ENCODE measurements at regions not wholly inside any gene's neighbourhood (a gene's known extent, or its start where the extent isn't known, plus 50 kb on each side); places are given as distances from the start of the nearest gene placed in this dataset.

DNA sequence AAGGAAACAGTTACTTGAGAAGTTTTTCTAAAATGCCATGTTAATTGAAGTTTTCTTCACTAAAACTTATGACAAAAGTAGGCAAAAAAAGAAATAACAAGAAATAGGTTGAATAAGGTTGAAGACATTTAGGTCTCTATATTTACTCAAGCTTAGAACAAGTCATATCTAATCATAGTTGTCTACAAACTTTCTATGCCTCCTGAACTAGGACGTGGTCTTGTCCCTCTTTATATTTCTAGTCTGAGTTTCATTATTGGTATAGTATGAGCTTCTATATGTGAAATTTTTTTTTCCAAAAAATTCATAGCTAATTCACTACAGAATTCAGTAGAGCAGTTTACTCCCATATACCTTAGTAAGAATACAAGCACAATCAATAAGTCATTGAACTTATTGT is 836.4 kb downstream of the SLITRK6 start:
- no peak overlapping the region for H3K27ac ChIP-seq
- ATAC-seq (no peak), DNase-seq (no peak)
- intact Hi-C loops (cut with DNase I): no loop called here
- WGBS, 4 donors: 43 to 62% (median 46%) methylated on average over 1 of the region's 1 CpG
- no peaks in the 10 kb centered on the region for H3K36me3 ChIP-seq
- no peak overlapping the region for H3K4me3 ChIP-seq
- no peaks in the 10 kb centered on the region for H3K9me3 ChIP-seq
- H3K27me3 ChIP-seq: no peaks in the 10 kb centered on the region
- H3K4me1 ChIP-seq: no peaks in the 10 kb centered on the region
- TF ChIP-seq, protein P1, sequence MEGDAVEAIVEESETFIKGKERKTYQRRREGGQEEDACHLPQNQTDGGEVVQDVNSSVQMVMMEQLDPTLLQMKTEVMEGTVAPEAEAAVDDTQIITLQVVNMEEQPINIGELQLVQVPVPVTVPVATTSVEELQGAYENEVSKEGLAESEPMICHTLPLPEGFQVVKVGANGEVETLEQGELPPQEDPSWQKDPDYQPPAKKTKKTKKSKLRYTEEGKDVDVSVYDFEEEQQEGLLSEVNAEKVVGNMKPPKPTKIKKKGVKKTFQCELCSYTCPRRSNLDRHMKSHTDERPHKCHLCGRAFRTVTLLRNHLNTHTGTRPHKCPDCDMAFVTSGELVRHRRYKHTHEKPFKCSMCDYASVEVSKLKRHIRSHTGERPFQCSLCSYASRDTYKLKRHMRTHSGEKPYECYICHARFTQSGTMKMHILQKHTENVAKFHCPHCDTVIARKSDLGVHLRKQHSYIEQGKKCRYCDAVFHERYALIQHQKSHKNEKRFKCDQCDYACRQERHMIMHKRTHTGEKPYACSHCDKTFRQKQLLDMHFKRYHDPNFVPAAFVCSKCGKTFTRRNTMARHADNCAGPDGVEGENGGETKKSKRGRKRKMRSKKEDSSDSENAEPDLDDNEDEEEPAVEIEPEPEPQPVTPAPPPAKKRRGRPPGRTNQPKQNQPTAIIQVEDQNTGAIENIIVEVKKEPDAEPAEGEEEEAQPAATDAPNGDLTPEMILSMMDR (IDR thresholded peaks at IDR 0.05): no peak
- TF ChIP-seq POLR2A (IDR thresholded peaks at IDR 0.05): no peak

DNA sequence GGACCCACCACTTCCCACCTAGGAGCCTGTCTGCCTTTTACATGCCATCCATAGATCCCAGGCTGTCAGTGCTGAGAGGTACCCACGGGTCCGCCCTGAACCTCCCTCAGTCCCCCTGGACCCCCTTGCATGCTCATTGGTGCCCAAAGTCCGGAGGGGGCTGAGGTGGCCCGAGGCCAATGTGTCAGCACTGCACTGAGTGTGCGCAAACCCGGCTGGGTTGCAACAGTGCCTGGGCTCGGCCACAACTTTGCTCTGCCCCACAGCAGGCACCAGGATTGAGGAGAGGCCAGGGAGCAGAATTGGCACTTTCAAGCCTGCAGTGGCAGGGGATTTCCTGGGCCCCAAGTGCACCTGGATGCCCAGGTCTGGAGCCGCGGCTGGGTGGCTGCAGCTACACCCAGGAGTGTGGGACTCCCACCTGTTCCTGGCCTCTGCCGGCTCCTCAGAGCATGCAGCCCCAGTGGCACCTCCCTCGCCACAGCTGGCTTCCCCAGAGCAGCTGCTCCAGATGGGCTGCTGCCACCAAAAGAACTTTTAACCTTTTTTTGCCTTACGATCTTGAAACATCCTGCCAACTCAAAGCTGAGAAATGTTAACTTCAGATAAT is 837.0 kb downstream of the SLITRK6 start:
- intact Hi-C loops (cut with DNase I): no loop called here
- 72 to 83% (median 79%) methylated on average over 11 to 12 of the region's 12 CpGs for WGBS, 4 donors

DNA sequence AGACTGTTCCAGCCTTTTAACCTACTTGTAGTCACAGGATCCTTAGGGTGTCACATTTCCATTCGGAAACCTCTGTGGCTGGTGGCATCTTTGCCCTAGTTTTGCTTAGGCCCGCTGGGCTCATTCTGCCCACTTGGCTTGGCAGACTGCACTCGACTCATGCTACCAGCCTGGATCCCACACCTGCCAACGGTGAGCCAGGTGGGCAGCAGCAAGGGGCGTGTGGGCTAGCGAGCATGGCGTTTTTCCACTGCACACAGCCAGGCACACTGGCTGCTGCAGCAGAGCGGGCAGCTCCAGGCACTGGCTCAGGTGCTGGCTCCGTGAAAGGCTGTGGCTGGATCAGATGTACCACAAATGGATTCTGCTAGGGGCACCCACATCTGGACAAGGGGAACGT is 838.2 kb downstream of the SLITRK6 start:
- no peak for ATAC-seq
- Histone ChIP-seq H3K27ac (no peak overlapping the region), H3K36me3 (no peaks in the 10 kb centered on the region), H3K4me1 (no peaks in the 10 kb centered on the region), H3K4me3 (no peak overlapping the region), H3K9me3 (no peaks in the 10 kb centered on the region), H3K27me3 (no peaks in the 10 kb centered on the region)
- WGBS, 4 donors: 83 to 92% (median 89%) methylated on average over 8 to 10 of the region's 10 CpGs
- no peak for DNase-seq
- TF ChIP-seq POLR2A (IDR thresholded peaks at IDR 0.05): no peak
- TF ChIP-seq, protein P1 (IDR thresholded peaks at IDR 0.05): no peak
- intact Hi-C loops (cut with DNase I): no loop called here

More for the DNA sequence above, 837.0 kb downstream of the SLITRK6 start:
- ATAC-seq (no peak), DNase-seq (peak in 1 of 5 donors; percentile 48)
- Histone ChIP-seq H3K36me3 (no peaks in the 10 kb centered on the region), H3K27ac (no peak overlapping the region), H3K4me3 (no peak overlapping the region), H3K27me3 (no peaks in the 10 kb centered on the region), H3K9me3 (no peaks in the 10 kb centered on the region), H3K4me1 (no peaks in the 10 kb centered on the region)
- TF ChIP-seq, protein P1 (IDR thresholded peaks at IDR 0.05): no peak
- TF ChIP-seq POLR2A (IDR thresholded peaks at IDR 0.05): no peak

DNA sequence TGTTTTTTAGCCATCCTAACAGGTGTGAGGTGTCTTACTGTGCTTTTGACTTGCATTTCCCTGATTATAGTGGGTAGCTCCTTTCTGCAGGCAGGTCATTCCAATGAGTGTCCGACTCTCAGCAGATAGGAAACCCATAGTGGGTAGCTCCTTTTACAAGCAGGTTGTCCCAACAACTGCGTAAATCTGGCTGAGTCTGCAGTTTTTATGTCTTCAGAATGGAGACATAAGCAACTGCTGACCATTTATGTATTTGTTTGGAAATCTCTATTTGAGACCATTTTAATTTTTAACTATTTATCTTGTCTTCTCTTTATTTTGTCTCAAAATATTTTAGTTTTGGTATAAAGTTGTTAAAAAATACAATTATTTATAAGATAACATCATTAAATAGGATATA is 839.4 kb downstream of the SLITRK6 start:
- Histone ChIP-seq H3K36me3 (no peaks in the 10 kb centered on the region), H3K9me3 (no peaks in the 10 kb centered on the region), H3K4me1 (no peaks in the 10 kb centered on the region), H3K27ac (no peak overlapping the region), H3K27me3 (no peaks in the 10 kb centered on the region), H3K4me3 (no peak overlapping the region)
- TF ChIP-seq, protein P1 (IDR thresholded peaks at IDR 0.05): no peak
- no peak for TF ChIP-seq POLR2A (IDR thresholded peaks at IDR 0.05)
- ATAC-seq (no peak), DNase-seq (no peak)
- intact Hi-C loops (cut with DNase I): no loop called here
- WGBS, 4 donors: 43 to 85% (median 68%) methylated on average over 2 of the region's 2 CpGs
